ENCODE measurements at regions not wholly inside any gene's neighbourhood (a gene's known extent, or its start where the extent isn't known, plus 50 kb on each side); places are given as distances from the start of the nearest gene placed in this dataset.

GRCh38 chrX:125846271-125846670 lies 319.8 kb downstream of the DCAF12L2 start:
- no peaks in the 10 kb centered on the region for H3K4me1 ChIP-seq (ENCODE audit: insufficient read depth, low read length, severe bottlenecking)
- no peaks in the 10 kb centered on the region for H3F3A ChIP-seq (ENCODE audit: insufficient read depth, low read length)
- no peak overlapping the region for H3K9ac ChIP-seq (ENCODE audit: low read length)
- H3K4me3 ChIP-seq (ENCODE audit: low read depth, low read length, poor library complexity, severe bottlenecking) = no peak overlapping the region
- no peaks in the 10 kb centered on the region for H3K9me3 ChIP-seq (ENCODE audit: low read length)
- H3K27ac ChIP-seq (ENCODE audit: low read depth, low read length, poor library complexity, severe bottlenecking) = no peak overlapping the region
- no peaks in the 10 kb centered on the region for H3K27me3 ChIP-seq (ENCODE audit: insufficient read depth, low read length)
- TF ChIP-seq EZH2 (IDR thresholded peaks at IDR 0.05; ENCODE audit: borderline replicate concordance, low read length) = no peak
- TF ChIP-seq CTCF (IDR thresholded peaks at IDR 0.05; ENCODE audit: low read length) = no peak
- no peaks in the 10 kb centered on the region for H3K36me3 ChIP-seq (ENCODE audit: insufficient read depth, low read length)
- no peak overlapping the region for H2AFZ ChIP-seq (ENCODE audit: low read length)
- no peaks in the 10 kb centered on the region for H3K79me2 ChIP-seq (ENCODE audit: insufficient read depth, low read length)
- no peak overlapping the region for H3K4me2 ChIP-seq (ENCODE audit: low read length)
- H3K9me2 ChIP-seq (ENCODE audit: low read depth, low read length) = no peaks in the 10 kb centered on the region
- H4K20me1 ChIP-seq (ENCODE audit: insufficient read depth, low read length) = no peaks in the 10 kb centered on the region

- Histone ChIP-seq H3K27ac (ENCODE audit: low read depth, low read length, poor library complexity, severe bottlenecking) (no peak overlapping the region), H3K79me2 (ENCODE audit: insufficient read depth, low read length) (no peaks in the 10 kb centered on the region), H2AFZ (ENCODE audit: low read length) (no peak overlapping the region), H3F3A (ENCODE audit: insufficient read depth, low read length) (no peaks in the 10 kb centered on the region), H3K9me2 (ENCODE audit: low read depth, low read length) (no peaks in the 10 kb centered on the region), H4K20me1 (ENCODE audit: insufficient read depth, low read length) (no peaks in the 10 kb centered on the region), H3K4me2 (ENCODE audit: low read length) (no peak overlapping the region), H3K9me3 (ENCODE audit: low read length) (no peaks in the 10 kb centered on the region), H3K9ac (ENCODE audit: low read length) (no peak overlapping the region), H3K36me3 (ENCODE audit: insufficient read depth, low read length) (no peaks in the 10 kb centered on the region), H3K27me3 (ENCODE audit: insufficient read depth, low read length) (no peaks in the 10 kb centered on the region), H3K4me1 (ENCODE audit: insufficient read depth, low read length, severe bottlenecking) (no peaks in the 10 kb centered on the region), H3K4me3 (ENCODE audit: low read depth, low read length, poor library complexity, severe bottlenecking) (no peak overlapping the region)
- TF ChIP-seq CTCF (IDR thresholded peaks at IDR 0.05; ENCODE audit: low read length) (no peak), EZH2 (IDR thresholded peaks at IDR 0.05; ENCODE audit: borderline replicate concordance, low read length) (no peak)
These were observed 315.4 kb downstream of the DCAF12L2 start for GRCh38 chrX:125850693-125851092.

- no peak overlapping the region for H2AFZ ChIP-seq (ENCODE audit: low read length)
- no peaks in the 10 kb centered on the region for H3K27me3 ChIP-seq (ENCODE audit: insufficient read depth, low read length)
- no peaks in the 10 kb centered on the region for H3K36me3 ChIP-seq (ENCODE audit: insufficient read depth, low read length)
- no peaks in the 10 kb centered on the region for H3K4me1 ChIP-seq (ENCODE audit: insufficient read depth, low read length, severe bottlenecking)
- no peak overlapping the region for H3K4me2 ChIP-seq (ENCODE audit: low read length)
- no peaks in the 10 kb centered on the region for H4K20me1 ChIP-seq (ENCODE audit: insufficient read depth, low read length)
- no peak overlapping the region for H3K9ac ChIP-seq (ENCODE audit: low read length)
- no peaks in the 10 kb centered on the region for H3K79me2 ChIP-seq (ENCODE audit: insufficient read depth, low read length)
- H3F3A ChIP-seq (ENCODE audit: insufficient read depth, low read length) = no peaks in the 10 kb centered on the region
- H3K4me3 ChIP-seq (ENCODE audit: low read depth, low read length, poor library complexity, severe bottlenecking) = no peak overlapping the region
- H3K27ac ChIP-seq (ENCODE audit: low read depth, low read length, poor library complexity, severe bottlenecking) = no peak overlapping the region
- no peaks in the 10 kb centered on the region for H3K9me2 ChIP-seq (ENCODE audit: low read depth, low read length)
- H3K9me3 ChIP-seq (ENCODE audit: low read length) = no peaks in the 10 kb centered on the region
- TF ChIP-seq EZH2 (IDR thresholded peaks at IDR 0.05; ENCODE audit: borderline replicate concordance, low read length) (no peak), CTCF (IDR thresholded peaks at IDR 0.05; ENCODE audit: low read length) (no peak)
These were observed 282.9 kb downstream of the DCAF12L2 start for GRCh38 chrX:125883169-125883568.
